HCT116 (cell line): ENCODE measurements at regions not wholly inside any gene's neighbourhood (a gene's known extent, or its start where the extent isn't known, plus 50 kb on each side); places are given as distances from the start of the nearest gene placed in this dataset.

Experiments used
- ATAC-seq: fragments of 200-7000 bp; cut with Tn5 transposase; 2 replicates; pipeline ENCODE4 v1.9.1; 2020; ENCODE audit warnings: mild to moderate bottlenecking, moderate library complexity
- BruUV-seq: library from RNA; stranded (reverse); fragments of 400-500 nt; replicated peaks from 2 replicates; lab custom pipeline; 2021; lab: Mats Ljungman, UMichigan
- CTCF ChIA-PET: fragments of 300-600 bp; sonication (Branson Sonifier 250); formaldehyde crosslinking; loops from one replicate; lab custom pipeline; 2021; ENCODE audit warnings: antibody characterized with exemption; lab: Charles Lee
- POLR2A ChIA-PET: fragments of 300-600, 350-600 bp; sonication (Branson Sonifier 250); formaldehyde crosslinking; loops from one replicate; lab custom pipeline; 2021; ENCODE audit warnings: antibody characterized with exemption; lab: Charles Lee
- RAD21 ChIA-PET, 2 experiments: fragments of 300-600 bp; sonication (Branson Sonifier 250); formaldehyde crosslinking; loops; one replicate each; lab custom pipeline; 2023; ENCODE audit warnings: low total read pairs in 2 of 2; ENCODE audit not compliant: uncharacterized antibody in 2 of 2, unreplicated experiment in 2 of 2, low non-redundant PET in 1 of 2; lab: Charles Lee
- DNase-seq: peaks from one replicate; pipeline ENCODE4 v3.0.0-alpha.2; 2010; ENCODE audit warnings: low read depth, low spot score
- H2AFZ ChIP-seq: fragments of 200-600 bp; shearing (Covaris generic), sonication (generic); 2 replicates; pipeline ENCODE4 v1.6.1; 2017; ENCODE audit warnings: low read depth, mixed run types, mixed read lengths, antibody characterized with exemption, low read length; ENCODE audit not compliant: poor library complexity, severe bottlenecking
- H3K27ac ChIP-seq: 2 replicates; pipeline ENCODE4 v1.5.1; 2012; ENCODE audit warnings: low read depth, low read length
- H3K27me3 ChIP-seq: fragments of 200-600 bp; sonication (generic); 2 replicates; pipeline ENCODE4 v1.6.1; 2016; ENCODE audit warnings: mixed run types, low read length, mixed read lengths; ENCODE audit not compliant: insufficient read depth
- H3K36me3 ChIP-seq, 2 experiments: fragments of 200-500 bp in 1 of 2; fragments of 200-600 bp in 1 of 2; sonication (Bioruptor generic) in 1 of 2; sonication (generic) in 1 of 2; 2 replicates each; pipeline versions ENCODE4 v1.5.1 to v1.6.1; 2014 to 2016; ENCODE audit warnings: low read length in 2 of 2, inconsistent platforms in 1 of 2, mixed read lengths in 1 of 2, mixed run types in 1 of 2; ENCODE audit not compliant: insufficient read depth in 2 of 2, control insufficient read depth in 1 of 2
- H3K4me1 ChIP-seq, 2 experiments: fragments of 200-600 bp in 1 of 2; sonication (generic) in 1 of 2; 2 replicates each; pipeline versions ENCODE4 v1.5.1 to v1.6.1; 2012 to 2017; ENCODE audit warnings: low read length in 2 of 2, inconsistent platforms in 1 of 2, mild to moderate bottlenecking in 1 of 2, mixed read lengths in 1 of 2, mixed run types in 1 of 2, moderate library complexity in 1 of 2; ENCODE audit not compliant: insufficient read depth in 2 of 2, control insufficient read depth in 1 of 2
- H3K4me2 ChIP-seq: fragments of 200-600 bp; sonication (generic); 2 replicates; pipeline ENCODE4 v1.6.1; 2017; ENCODE audit warnings: mixed run types, low read length, mixed read lengths
- H3K4me3 ChIP-seq, 2 experiments: fragments of 200-600 bp in 1 of 2; sonication (generic) in 1 of 2; replicated peaks in 1 of 2; 2 replicates each; pipeline ENCODE4 v1.5.1; 2011 to 2016; ENCODE audit warnings: low read length in 2 of 2, control low read depth in 1 of 2, low read depth in 1 of 2, mild to moderate bottlenecking in 1 of 2, mixed read lengths in 1 of 2, mixed run types in 1 of 2
- H3K79me2 ChIP-seq: fragments of 200-600 bp; sonication (generic); 2 replicates; pipeline ENCODE4 v1.6.1; 2017; ENCODE audit warnings: mild to moderate bottlenecking, mixed run types, low read length, moderate library complexity, mixed read lengths; ENCODE audit not compliant: insufficient read depth
- H3K9ac ChIP-seq: fragments of 200-600 bp; sonication (generic); 2 replicates; pipeline ENCODE4 v1.6.1; 2016; ENCODE audit warnings: low read length, mixed read lengths
- H3K9me2 ChIP-seq: fragments of 200-600 bp; sonication (generic), shearing (Covaris generic); 2 replicates; pipeline ENCODE4 v1.6.1; 2017; ENCODE audit warnings: mixed run types, mild to moderate bottlenecking, moderate library complexity; ENCODE audit not compliant: insufficient read depth
- H3K9me3 ChIP-seq, 2 experiments: fragments of 200-500 bp in 1 of 2; fragments of 200-600 bp in 1 of 2; sonication (Bioruptor generic) in 1 of 2; sonication (generic) in 1 of 2; 2 replicates each; pipeline ENCODE4 v1.6.1; 2014 to 2017; ENCODE audit warnings: low read length in 2 of 2, mixed read lengths in 2 of 2, inconsistent platforms in 1 of 2, low read depth in 1 of 2, mild to moderate bottlenecking in 1 of 2, mixed run types in 1 of 2, moderate library complexity in 1 of 2; ENCODE audit not compliant: control insufficient read depth in 1 of 2, insufficient read depth in 1 of 2
- H4K20me1 ChIP-seq: fragments of 200-600 bp; sonication (generic), shearing (Covaris generic); 2 replicates; pipeline ENCODE4 v1.6.1; 2017; ENCODE audit warnings: mixed run types, mild to moderate bottlenecking, moderate library complexity; ENCODE audit not compliant: insufficient read depth
- CBX3 ChIP-seq: IDR thresholded peaks from 2 replicates; pipeline ENCODE4 v1.6.1; 2012; ENCODE audit warnings: low read depth
- ELF1 ChIP-seq: IDR thresholded peaks from 2 replicates; pipeline ENCODE4 v1.6.1; 2012; ENCODE audit warnings: low read depth, borderline replicate concordance
- EZH2 ChIP-seq: fragments of 200-600 bp; sonication (generic); IDR thresholded peaks from 2 replicates; pipeline ENCODE4 v1.6.1; 2017; ENCODE audit warnings: antibody characterized with exemption, mixed run types
- EZH2phosphoT487 ChIP-seq: fragments of 200-600 bp; IDR thresholded peaks from 2 replicates; pipeline ENCODE4 v1.6.1; 2018; ENCODE audit warnings: antibody characterized with exemption, borderline replicate concordance
- FOSL1 ChIP-seq: IDR thresholded peaks from 2 replicates; pipeline ENCODE4 v1.6.1; 2012; ENCODE audit warnings: low read depth
- POLR2A ChIP-seq: IDR thresholded peaks from 2 replicates; pipeline ENCODE4 v1.7.0; 2011; ENCODE audit warnings: borderline replicate concordance; ENCODE audit not compliant: insufficient read depth, insufficient read length; ENCODE audit errors: extremely low read depth
- RAD21 ChIP-seq: IDR thresholded peaks from 2 replicates; pipeline ENCODE4 v1.6.1; 2012; ENCODE audit warnings: low read depth, mild to moderate bottlenecking
- SIN3A ChIP-seq: IDR thresholded peaks from 2 replicates; pipeline ENCODE4 v1.6.1; 2012; ENCODE audit warnings: low read depth
- SP1 ChIP-seq: IDR thresholded peaks from 2 replicates; pipeline ENCODE4 v1.6.1; 2012; ENCODE audit warnings: low read depth
- SRF ChIP-seq: IDR thresholded peaks from 2 replicates; pipeline ENCODE4 v1.6.1; 2012; ENCODE audit warnings: low read depth
- TCF7L2 ChIP-seq: IDR thresholded peaks from 2 replicates; pipeline ENCODE4 v1.7.0; 2011; ENCODE audit warnings: borderline replicate concordance, inconsistent platforms; ENCODE audit not compliant: insufficient read depth, insufficient read length; ENCODE audit errors: extremely low read depth
- YY1 ChIP-seq: IDR thresholded peaks from 2 replicates; pipeline ENCODE4 v1.6.1; 2011; ENCODE audit warnings: low read length, low read depth, moderate library complexity, mild to moderate bottlenecking; ENCODE audit not compliant: insufficient replicate concordance; ENCODE audit errors: extremely low read depth
- ZFX ChIP-seq: fragments of 450-650 bp; IDR thresholded peaks from 2 replicates; pipeline ENCODE4 v1.6.1; 2017
- ZNF274 ChIP-seq: fragments of 200-500 bp; sonication (Bioruptor generic); IDR thresholded peaks from 2 replicates; pipeline ENCODE4 v1.6.1; 2014; ENCODE audit warnings: mild to moderate bottlenecking, low read depth, low read length, inconsistent platforms
- intact Hi-C: fragments of 100-400 bp; cut with micrococcal nuclease; formaldehyde crosslinking; loops from 2 replicates; pipeline ENCODE4 v1.10.0; 2022
- TF ChIP-seq, protein P1 (sequence below): IDR thresholded peaks from 2 replicates; pipeline ENCODE4 v1.6.1; 2012
- TF ChIP-seq, protein P2 (sequence below): IDR thresholded peaks from 2 replicates; pipeline ENCODE4 v1.6.1; 2012
- TF ChIP-seq, protein P3 (sequence below): IDR thresholded peaks from 2 replicates; pipeline ENCODE4 v1.6.1; 2012; ENCODE audit warnings: low read depth

- TF ChIP-seq, protein P1, sequence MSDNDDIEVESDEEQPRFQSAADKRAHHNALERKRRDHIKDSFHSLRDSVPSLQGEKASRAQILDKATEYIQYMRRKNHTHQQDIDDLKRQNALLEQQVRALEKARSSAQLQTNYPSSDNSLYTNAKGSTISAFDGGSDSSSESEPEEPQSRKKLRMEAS = no peak
- no peak for TF ChIP-seq ZFX
- no peak for TF ChIP-seq SRF
- TF ChIP-seq ZNF274 = no peak
- no peak for TF ChIP-seq RAD21
- TF ChIP-seq, protein P2, sequence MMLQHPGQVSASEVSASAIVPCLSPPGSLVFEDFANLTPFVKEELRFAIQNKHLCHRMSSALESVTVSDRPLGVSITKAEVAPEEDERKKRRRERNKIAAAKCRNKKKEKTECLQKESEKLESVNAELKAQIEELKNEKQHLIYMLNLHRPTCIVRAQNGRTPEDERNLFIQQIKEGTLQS = no peak
- no peak for TF ChIP-seq SIN3A
Measured at GRCh38 chr1:208570362-208570761, 326.2 kb upstream of the PLXNA2 start (continued).

DNA sequence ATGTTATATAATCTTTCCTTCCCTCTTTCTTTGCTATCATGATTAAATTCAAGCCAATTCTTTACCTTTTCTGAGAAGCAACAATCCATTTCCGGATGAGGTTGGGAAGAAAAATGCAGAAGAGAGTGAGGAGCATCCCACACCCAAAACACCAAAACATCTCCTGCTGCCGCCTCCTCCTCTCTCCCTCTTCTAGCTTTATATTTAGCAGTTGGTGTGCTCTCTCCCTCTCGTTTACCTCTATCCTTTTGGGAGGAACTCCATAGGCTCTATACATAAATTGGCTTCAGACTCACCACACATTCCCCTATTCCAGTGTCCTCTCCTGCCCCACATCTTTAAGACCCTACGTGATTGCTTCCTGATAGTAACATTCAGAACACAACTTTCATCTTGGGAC, 332.2 kb upstream of the PLXNA2 start:
- Histone ChIP-seq H3K9ac (no peak overlapping the region), H2AFZ (no peak overlapping the region), H3K79me2 (no peaks in the 10 kb centered on the region), H3K4me2 (no peak overlapping the region), H3K9me3 (no peaks in the 10 kb centered on the region), H4K20me1 (no peaks in the 10 kb centered on the region), H3K36me3 (no peaks in the 10 kb centered on the region), H3K4me3 (no peak overlapping the region), H3K27ac (no peak overlapping the region), H3K9me2 (no peaks in the 10 kb centered on the region), H3K4me1 (no peaks in the 10 kb centered on the region), H3K27me3 (no peaks in the 10 kb centered on the region; the same call in 1 of the 2 replicates)
- BruUV-seq = no TSS peak
- no peak for ATAC-seq
- ChIA-PET POLR2A (no interaction called here), CTCF (no interaction called here), RAD21 (no interaction called here)
- TF ChIP-seq ZNF274 = no peak
- no peak for TF ChIP-seq YY1
- TF ChIP-seq SIN3A = no peak
- TF ChIP-seq SRF = no peak
- TF ChIP-seq, protein P3, sequence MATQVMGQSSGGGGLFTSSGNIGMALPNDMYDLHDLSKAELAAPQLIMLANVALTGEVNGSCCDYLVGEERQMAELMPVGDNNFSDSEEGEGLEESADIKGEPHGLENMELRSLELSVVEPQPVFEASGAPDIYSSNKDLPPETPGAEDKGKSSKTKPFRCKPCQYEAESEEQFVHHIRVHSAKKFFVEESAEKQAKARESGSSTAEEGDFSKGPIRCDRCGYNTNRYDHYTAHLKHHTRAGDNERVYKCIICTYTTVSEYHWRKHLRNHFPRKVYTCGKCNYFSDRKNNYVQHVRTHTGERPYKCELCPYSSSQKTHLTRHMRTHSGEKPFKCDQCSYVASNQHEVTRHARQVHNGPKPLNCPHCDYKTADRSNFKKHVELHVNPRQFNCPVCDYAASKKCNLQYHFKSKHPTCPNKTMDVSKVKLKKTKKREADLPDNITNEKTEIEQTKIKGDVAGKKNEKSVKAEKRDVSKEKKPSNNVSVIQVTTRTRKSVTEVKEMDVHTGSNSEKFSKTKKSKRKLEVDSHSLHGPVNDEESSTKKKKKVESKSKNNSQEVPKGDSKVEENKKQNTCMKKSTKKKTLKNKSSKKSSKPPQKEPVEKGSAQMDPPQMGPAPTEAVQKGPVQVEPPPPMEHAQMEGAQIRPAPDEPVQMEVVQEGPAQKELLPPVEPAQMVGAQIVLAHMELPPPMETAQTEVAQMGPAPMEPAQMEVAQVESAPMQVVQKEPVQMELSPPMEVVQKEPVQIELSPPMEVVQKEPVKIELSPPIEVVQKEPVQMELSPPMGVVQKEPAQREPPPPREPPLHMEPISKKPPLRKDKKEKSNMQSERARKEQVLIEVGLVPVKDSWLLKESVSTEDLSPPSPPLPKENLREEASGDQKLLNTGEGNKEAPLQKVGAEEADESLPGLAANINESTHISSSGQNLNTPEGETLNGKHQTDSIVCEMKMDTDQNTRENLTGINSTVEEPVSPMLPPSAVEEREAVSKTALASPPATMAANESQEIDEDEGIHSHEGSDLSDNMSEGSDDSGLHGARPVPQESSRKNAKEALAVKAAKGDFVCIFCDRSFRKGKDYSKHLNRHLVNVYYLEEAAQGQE = no peak
- no peak for TF ChIP-seq TCF7L2
- no peak for TF ChIP-seq EZH2phosphoT487
- TF ChIP-seq FOSL1 = no peak
- no peak for TF ChIP-seq ELF1
- TF ChIP-seq, protein P1 = no peak
- TF ChIP-seq POLR2A = no peak
- TF ChIP-seq SP1 = no peak
- TF ChIP-seq EZH2 = no peak
- TF ChIP-seq CBX3 = no peak
- no peak for TF ChIP-seq ZFX
- DNase-seq = no peak
- intact Hi-C loops = no loop called here
